ENCODE measurements at regions not wholly inside any gene's neighbourhood (a gene's known extent, or its start where the extent isn't known, plus 50 kb on each side); places are given as distances from the start of the nearest gene placed in this dataset.
A peak's percentile ranks its signal among the peaks of the same experiment; 100 is the strongest.
"Not testable (repeated sequence)": the region's sequence is repeated elsewhere in the genome, so short reads cannot be mapped to it uniquely, and the experiment has no call there.

GRCh38 chr11:29485641-29486040, 531.2 kb downstream of the KCNA4 start:
- FAIRE-seq (no peak), DNase-seq (ENCODE audit: low spot score) (no peak)

GRCh38 chr11:29484548-29484947, 532.3 kb downstream of the KCNA4 start:
- no peak for DNase-seq (ENCODE audit: low spot score)
- no peak for FAIRE-seq

GRCh38 chr11:29483831-29484230, 533.0 kb downstream of the KCNA4 start:
- DNase-seq (ENCODE audit: low spot score) (no peak), FAIRE-seq (no peak)

- DNase-seq (ENCODE audit: low spot score) (peak; percentile 34), FAIRE-seq (no peak)
These were observed 534.3 kb downstream of the KCNA4 start for GRCh38 chr11:29482510-29482909.

- DNase-seq (ENCODE audit: low spot score) (no peak), FAIRE-seq (no peak)
These were observed 535.1 kb downstream of the KCNA4 start for GRCh38 chr11:29481738-29482137.

DNA sequence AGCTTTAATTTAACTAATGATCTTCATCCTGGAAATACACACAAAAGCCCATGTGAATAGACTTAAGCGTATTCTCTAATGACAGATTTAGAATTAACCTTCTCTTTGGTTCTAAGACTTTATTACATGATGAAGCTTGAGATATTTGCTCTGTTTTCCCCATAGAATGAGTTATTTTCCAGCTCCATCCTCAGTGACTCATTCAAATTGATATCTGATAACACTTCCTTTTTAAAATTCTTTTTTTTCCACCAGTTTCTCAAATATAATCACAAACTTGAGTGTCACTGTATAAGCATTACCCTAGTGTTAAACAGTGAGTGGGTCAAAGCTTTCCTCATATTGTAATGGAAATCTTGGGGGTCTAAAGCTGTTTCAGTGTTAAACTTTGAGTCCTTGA, 535.8 kb downstream of the KCNA4 start:
- no peak for FAIRE-seq
- DNase-seq (ENCODE audit: low spot score) = no peak

DNA sequence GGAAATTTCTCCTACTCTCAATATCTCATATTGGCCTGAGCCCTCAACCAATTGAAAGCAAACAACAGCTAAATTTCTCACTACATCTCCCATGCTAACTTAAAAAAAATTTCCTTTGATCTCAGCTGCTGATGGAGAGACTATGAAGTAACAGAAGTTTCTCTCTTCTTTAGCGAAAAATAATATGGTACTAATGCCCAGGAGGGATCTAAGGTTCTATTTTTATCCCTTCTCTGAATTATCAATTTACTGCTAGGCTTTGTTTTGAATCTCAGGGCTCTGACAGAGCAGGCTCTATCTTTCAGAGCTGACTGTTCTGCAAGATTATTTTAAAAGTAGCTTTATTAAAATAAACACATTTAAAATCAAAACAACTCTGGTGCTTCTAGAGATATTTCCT, 558.6 kb downstream of the KCNA4 start:
- FAIRE-seq (no peak), DNase-seq (ENCODE audit: low spot score) (no peak)

DNA sequence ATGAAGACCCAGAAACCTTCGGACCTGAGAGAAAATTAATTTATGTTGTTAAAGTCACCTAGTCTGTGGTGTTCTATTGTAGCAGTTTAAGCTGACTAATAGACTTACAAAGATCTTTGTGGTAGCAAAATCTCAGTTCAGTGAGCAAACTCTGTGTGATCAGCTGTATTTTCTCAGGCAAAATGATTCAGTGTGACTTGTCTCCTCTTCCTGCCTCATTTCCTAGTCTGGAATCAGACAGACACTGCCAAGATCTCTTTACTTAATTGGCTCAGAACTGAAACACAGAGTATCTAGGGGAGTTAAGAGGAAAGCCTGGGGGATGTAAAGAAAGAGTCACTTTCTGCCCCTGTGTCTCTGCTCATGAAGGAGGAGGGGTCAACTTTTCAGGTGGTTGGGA, 564.7 kb downstream of the KCNA4 start:
- FAIRE-seq (peak; percentile 83), DNase-seq (ENCODE audit: low spot score) (peak; percentile 65)

- FAIRE-seq = no peak
- no peak for DNase-seq (ENCODE audit: low spot score)
These were observed 567.4 kb downstream of the KCNA4 start for GRCh38 chr11:29449281-29450074.

DNA sequence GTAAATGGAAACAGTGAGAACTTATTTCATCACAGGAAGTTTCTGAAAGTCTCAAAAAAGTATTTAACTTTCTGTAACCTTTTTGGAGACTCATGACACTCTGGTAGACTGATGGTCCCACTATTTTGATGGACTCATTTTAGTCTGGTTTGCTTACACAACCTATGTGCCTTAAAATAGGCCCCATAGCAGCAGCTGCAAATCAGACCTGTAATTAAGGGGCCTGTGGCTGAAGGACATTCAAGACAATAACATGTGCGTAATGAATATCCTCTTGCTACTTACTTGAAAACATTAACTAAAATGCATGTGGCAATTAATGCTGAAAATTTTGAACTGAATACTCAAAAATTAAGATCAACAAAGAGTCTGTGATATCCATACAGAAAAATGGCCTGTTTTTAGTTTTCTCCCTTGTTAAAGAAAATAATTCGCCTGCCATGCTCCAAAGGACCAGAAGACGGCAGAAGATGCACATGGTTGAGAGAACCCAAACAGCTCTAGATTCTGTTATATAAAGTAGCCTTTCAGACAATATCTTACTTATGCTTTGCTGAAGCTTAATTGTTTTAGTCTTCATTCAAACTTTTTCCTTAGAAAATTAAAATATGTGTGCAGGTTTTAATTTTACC, 568.5 kb downstream of the KCNA4 start:
- DNase-seq (ENCODE audit: low spot score) = no peak
- no peak for FAIRE-seq

DNA sequence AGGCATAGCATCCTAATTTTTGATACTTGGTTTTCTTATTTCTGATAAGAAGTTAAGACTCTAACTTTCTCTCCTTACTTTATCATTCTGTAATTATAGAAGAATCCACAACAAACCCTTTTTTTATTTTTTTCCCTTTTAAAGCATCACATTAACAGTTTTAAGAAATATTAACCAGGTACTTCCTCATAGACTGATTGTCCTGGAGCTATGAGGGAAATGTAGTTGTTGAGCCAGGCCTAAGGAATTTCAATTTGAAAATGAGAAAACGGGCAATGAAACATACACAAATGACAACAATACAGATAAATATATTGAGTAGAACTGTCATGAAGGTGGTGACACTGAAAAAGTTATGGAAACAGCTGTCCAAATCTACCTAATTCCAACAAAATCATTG, 569.0 kb downstream of the KCNA4 start:
- DNase-seq (ENCODE audit: low spot score) (no peak), FAIRE-seq (no peak)

DNA sequence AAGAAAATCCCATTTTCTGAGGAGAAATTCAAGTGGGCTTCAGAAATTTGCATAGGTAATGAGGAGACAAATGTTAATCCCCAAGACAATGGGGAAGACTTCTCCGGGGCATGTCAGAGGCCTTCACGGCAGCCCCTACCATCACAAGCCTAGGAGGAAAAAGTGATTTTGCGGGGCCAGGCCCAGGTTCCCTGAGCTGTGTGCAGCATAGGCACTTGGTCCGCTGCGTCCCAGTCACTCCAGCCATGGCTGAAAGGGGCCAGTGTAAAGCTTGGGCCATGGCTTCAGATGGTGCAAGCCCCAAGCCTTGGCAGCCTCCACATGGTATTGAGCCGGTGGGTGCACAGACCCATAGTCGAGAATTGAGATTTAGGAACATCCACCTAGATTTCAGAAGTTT, 570.7 kb downstream of the KCNA4 start:
- no peak for DNase-seq (ENCODE audit: low spot score)
- FAIRE-seq = no peak

DNA sequence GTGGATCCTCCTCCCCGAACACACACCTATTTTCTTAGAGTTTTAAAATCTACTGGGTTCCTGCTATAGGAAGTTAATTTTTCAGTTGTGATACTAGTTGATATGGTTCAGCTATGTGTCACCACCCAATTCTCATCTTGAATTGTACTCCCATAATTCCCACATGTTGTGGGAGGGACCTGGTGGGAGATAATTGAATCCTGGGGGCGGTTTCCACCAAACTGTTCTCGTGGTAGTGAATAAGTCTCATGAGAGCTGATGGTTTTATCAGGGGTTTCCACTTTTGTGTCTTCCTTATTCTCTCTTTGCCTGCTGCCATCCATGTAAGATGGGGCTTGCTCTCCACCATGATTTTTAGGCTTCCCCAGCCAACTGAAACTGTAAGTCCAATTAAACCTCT, 571.6 kb downstream of the KCNA4 start:
- not testable (repeated sequence) for FAIRE-seq; DNase-seq (ENCODE audit: low spot score)

- DNase-seq (ENCODE audit: low spot score) (no peak), FAIRE-seq (no peak)
These were observed 578.0 kb downstream of the KCNA4 start for GRCh38 chr11:29438815-29439214.

- FAIRE-seq = no peak
- no peak for DNase-seq (ENCODE audit: low spot score)
These were observed 581.4 kb downstream of the KCNA4 start for GRCh38 chr11:29435421-29435820.

DNA sequence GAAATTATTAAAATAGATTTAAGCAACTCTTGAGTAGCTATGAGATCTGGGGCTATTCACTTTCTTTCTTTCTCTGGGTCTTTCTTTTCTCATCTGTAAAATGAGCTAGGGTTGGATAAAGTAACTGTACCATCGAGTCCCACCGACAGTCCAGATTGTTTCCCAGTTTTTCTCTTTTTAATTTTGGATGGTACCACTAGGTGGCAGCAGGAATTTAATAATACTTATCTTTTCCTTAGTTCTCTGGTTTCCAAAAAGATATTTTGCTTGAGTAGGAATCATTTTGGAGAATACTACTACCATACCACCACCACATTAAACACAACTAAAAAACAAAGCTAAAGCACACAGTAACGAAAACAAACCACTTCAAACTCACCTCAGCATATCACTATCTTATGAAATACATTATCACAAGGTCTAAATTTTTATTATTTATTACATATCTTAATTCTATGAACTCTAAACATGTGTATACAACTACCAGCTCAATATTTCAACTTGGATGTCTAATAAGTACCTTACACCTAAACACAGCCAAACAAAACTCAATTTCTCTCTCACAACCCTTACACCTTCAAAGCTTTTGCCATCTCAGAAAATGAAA, 584.0 kb downstream of the KCNA4 start:
- DNase-seq (ENCODE audit: low spot score) (peak; percentile 11), FAIRE-seq (peak; percentile 38)

DNA sequence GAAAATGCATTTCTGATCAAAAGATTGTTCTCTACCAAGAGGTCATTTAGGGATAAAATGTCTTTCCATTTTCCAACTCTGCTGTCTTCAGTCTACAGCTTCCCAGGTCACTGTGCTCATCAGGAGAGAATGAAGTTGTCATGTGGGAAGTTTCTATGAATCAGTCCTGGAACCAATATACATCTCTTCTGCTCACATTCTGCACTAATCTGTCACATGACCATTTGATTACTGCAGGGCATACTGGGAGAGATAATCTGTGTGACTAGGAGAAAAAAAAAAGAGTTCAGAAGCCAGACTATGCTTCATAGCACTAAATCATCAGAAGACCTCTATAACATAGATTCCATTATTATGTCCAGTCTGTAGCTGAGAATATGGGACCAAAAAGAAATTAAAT, 611.5 kb downstream of the KCNA4 start:
- DNase-seq (ENCODE audit: low spot score) = no peak
- no peak for FAIRE-seq

GRCh38 chr11:29395555-29396072, 621.2 kb downstream of the KCNA4 start:
- DNase-seq (ENCODE audit: low spot score) (no peak), FAIRE-seq (no peak)

DNA sequence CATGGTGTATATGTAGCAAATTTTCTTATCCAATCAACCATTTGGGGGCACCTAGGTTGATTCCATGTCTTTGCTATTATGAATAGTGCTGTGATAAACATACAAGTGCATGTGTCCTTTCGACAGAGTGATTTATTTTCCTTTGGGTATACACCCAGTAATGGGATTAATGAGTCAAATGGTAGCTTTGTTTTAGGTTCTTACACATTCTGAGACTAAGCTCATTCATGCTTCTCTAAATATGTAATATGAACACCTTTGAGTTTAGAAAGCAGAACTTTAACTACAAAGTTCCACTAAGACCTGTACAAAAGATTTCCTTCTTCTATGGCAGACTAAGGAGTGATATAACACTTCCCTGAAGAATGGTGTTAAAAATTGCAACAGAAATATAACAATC, 627.0 kb downstream of the KCNA4 start:
- no peak for DNase-seq (ENCODE audit: low spot score)
- FAIRE-seq = no peak

DNA sequence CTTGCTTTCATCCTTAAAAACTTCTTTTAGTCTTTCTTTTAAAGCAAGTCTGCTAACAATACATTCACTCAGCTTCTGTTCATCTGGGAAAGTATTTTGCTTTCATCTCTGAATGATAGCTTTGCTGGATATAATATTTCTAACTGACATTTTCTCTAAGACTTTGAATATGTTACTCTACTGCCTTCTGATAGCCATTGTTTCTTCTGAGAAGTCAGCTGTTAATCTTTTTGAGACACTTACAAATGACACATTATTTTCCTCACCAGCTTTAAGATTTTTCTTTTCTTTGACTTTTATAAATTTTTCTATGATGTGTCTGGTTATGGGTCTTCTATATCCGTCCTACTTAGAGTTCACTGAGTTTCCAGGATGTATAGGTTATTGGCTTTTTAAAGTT, 643.1 kb downstream of the KCNA4 start:
- FAIRE-seq (no peak), DNase-seq (ENCODE audit: low spot score) (no peak)

DNA sequence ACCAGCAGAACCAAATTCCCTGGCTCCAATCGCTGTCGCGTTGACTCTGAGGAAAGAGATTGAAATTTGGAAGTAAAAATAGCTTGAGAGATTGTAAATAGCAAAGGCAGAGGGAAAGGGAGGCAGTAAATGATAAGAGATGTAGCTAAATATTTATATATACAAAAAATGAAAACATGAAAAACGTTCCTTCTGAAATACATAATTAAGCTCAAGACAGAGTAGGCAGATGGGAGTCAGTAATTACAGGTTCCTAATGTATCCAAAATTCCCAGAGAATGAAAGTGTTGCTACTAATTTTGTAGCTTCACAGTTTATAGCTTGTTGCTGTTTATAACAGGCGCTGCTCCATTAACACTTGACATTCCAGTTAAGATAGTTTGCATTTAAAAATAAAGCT, 648.7 kb downstream of the KCNA4 start:
- no peak for FAIRE-seq
- no peak for DNase-seq (ENCODE audit: low spot score)

GRCh38 chr11:29364006-29364405, 652.8 kb downstream of the KCNA4 start:
- FAIRE-seq (no peak), DNase-seq (ENCODE audit: low spot score) (no peak)

GRCh38 chr11:29361369-29361768, 655.5 kb downstream of the KCNA4 start:
- DNase-seq (ENCODE audit: low spot score) (no peak), FAIRE-seq (no peak)
